ENCODE measurements at regions not wholly inside any gene's neighbourhood (a gene's known extent, or its start where the extent isn't known, plus 50 kb on each side); places are given as distances from the start of the nearest gene placed in this dataset.
A peak's percentile ranks its signal among the peaks of the same experiment; 100 is the strongest.

GRCh38 chr20:11051136-11051535 is 377.3 kb upstream of the JAG1 start:
- DNase-seq = peak; percentile 55

- DNase-seq = no peak
These were observed 379.5 kb upstream of the JAG1 start for GRCh38 chr20:11053310-11053709.

- DNase-seq = no peak
These were observed 380.6 kb upstream of the JAG1 start for GRCh38 chr20:11054266-11054993.

GRCh38 chr20:11056414-11056813 is 382.6 kb upstream of the JAG1 start:
- DNase-seq = no peak

GRCh38 chr20:11057624-11058023 is 383.8 kb upstream of the JAG1 start:
- no peak for DNase-seq

- DNase-seq = no peak
These were observed 385.9 kb upstream of the JAG1 start for GRCh38 chr20:11059659-11060058.

GRCh38 chr20:11060423-11061185 is 386.8 kb upstream of the JAG1 start:
- no peak for DNase-seq

- DNase-seq = no peak
These were observed 389.6 kb upstream of the JAG1 start for GRCh38 chr20:11063444-11063843.

GRCh38 chr20:11064946-11065345 is 391.1 kb upstream of the JAG1 start:
- DNase-seq = no peak

- peak; percentile 30 for DNase-seq
These were observed 393.6 kb upstream of the JAG1 start for GRCh38 chr20:11067359-11067758.

- DNase-seq = no peak
These were observed 399.2 kb upstream of the JAG1 start for GRCh38 chr20:11072982-11073381.

GRCh38 chr20:11076434-11077105 is 402.8 kb upstream of the JAG1 start:
- no peak for DNase-seq

- no peak for DNase-seq
These were observed 403.4 kb upstream of the JAG1 start for GRCh38 chr20:11077226-11077625.

- no peak for DNase-seq
These were observed 406.2 kb upstream of the JAG1 start for GRCh38 chr20:11080010-11080409.

- DNase-seq = no peak
These were observed 407.1 kb upstream of the JAG1 start for GRCh38 chr20:11080781-11081377.

GRCh38 chr20:11083841-11084240 is 410.0 kb upstream of the JAG1 start:
- no peak for DNase-seq

GRCh38 chr20:11084508-11084907 is 410.7 kb upstream of the JAG1 start:
- no peak for DNase-seq

- DNase-seq = no peak
These were observed 413.2 kb upstream of the JAG1 start for GRCh38 chr20:11086970-11087369.

GRCh38 chr20:11090751-11091150 is 417.0 kb upstream of the JAG1 start:
- DNase-seq = no peak

GRCh38 chr20:11091511-11091910 is 417.7 kb upstream of the JAG1 start:
- DNase-seq = peak; percentile 65

GRCh38 chr20:11092151-11092550 is 418.4 kb upstream of the JAG1 start:
- peak; percentile 29 for DNase-seq

GRCh38 chr20:11094196-11094595 is 420.4 kb upstream of the JAG1 start:
- no peak for DNase-seq

- no peak for DNase-seq
These were observed 420.9 kb upstream of the JAG1 start for GRCh38 chr20:11094711-11095110.

GRCh38 chr20:11098888-11099287 is 425.1 kb upstream of the JAG1 start:
- no peak for DNase-seq
